HG03039 (cell line): ENCODE measurements at regions not wholly inside any gene's neighbourhood (a gene's known extent, or its start where the extent isn't known, plus 50 kb on each side); places are given as distances from the start of the nearest gene placed in this dataset.
"Not testable (repeated sequence)": the region's sequence is repeated elsewhere in the genome, so short reads cannot be mapped to it uniquely, and the experiment has no call there.

Source experiments
- ATAC-seq: cut with Tn5 transposase; IDR thresholded peaks from one replicate; pipeline ENCODE4 v1.9.1; 2021; ENCODE audit warnings: mild to moderate bottlenecking, moderate library complexity; ENCODE audit not compliant: unreplicated experiment

DNA sequence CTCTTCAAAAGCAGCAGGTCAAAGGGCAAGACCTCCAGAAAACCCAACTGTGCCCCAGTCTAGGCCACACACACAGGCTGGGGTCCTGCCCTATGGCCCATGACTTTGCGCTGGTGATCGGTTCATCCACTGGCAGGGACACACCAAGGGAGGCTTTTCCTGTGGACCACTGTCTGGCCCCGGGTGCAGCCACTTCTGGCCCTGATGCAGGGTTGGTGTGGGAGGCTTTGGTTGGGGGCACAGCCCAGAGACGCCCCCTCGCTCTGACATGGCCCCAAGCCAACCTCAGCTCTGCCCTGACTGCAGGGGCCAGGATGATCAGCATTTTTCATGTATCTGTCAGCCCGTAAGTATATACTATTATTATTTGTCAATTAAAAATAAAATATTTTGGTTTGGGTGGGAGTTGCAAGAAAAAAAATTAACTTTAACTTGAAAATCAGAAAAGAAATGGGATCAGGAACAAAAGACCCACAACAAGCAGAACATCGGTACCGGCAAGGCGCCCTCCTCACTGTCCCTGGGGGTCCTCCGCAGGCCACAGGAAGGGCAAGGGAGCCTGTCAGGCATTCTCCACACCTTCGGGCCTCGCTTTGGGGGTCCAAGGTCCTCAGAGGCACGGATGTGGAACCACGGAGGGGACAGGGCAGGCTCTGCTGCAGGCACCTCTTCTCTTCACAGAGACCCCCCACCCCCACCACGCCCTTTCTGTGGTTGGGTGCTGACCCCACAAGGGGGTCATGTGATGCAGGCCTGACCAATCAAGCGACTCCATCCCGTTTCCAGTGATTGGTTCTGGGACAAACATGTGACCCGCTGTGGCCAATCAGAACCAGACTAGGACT lies 181.5 kb upstream of the SFSWAP start:
- ATAC-seq = no peak

DNA sequence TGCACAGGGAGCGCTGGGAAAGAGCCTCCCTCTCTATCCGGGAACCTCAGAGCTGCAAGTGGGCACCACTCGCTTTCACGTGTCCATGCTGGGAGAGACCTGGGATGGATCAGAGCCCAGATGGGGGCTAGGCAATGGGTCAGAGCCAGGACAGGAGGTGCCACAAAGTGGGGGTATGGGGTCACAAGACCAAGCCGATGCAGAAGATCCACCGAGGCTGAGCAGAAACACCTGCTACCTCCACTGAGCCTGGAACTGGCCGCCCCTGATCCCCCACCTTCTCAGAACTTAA lies 180.9 kb upstream of the SFSWAP start:
- ATAC-seq = no peak

DNA sequence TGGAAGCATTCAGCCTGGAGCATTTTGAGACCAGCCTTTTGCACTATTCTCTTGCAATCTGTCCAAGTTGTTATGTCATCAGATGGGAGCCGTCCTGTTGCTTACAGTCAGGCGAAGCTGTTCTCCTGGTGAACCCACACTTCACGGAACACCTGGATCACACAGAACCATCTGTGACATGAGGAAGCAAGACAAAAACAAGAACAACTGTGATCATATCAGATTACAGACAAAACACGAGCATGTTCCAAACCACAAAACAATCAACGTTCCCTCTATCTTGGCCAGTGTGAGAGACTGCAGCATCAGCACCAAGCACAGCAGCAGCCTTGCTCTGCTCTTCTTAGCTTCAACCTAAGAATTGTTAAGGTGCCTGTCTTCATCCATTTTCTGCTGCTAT lies 180.5 kb upstream of the SFSWAP start:
- no peak for ATAC-seq

DNA sequence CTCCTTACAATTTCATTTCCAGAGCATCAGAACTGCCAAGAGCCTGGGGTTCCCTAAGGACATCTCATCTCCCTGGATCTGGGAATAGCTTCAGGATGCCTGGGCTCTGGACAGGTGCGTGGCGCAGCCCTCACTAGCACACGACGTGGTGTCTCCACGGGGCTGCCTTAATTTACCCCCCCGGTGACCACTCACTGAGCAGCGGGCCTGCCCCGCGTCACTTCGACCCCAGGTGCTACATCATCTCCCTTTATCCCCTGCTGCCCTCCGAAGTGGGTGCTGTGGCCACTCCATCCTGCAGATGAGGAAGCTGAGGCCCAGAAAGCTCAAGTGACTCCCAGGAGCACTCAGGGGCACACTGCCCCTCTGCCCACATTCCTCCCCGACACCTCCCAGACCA lies 177.8 kb upstream of the SFSWAP start:
- no peak for ATAC-seq

DNA sequence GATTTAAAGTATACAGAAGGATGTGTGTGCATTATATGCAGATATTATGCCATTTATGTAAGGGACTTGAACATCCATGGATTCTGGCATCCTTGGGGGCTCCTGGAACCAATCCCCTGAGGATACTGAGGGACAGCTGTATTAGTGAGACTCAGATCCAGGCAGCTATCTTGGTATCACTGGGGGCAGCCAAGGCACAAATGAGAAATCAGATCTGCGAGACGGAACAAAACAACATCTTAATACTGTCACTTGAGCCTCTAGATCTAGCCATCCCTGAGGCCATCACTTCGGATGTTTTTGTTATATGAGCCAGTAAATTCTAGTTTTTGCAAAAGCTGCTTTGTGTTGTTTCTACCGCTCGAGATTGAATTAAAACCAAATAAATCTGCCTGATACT lies 175.1 kb upstream of the SFSWAP start:
- no peak for ATAC-seq

DNA sequence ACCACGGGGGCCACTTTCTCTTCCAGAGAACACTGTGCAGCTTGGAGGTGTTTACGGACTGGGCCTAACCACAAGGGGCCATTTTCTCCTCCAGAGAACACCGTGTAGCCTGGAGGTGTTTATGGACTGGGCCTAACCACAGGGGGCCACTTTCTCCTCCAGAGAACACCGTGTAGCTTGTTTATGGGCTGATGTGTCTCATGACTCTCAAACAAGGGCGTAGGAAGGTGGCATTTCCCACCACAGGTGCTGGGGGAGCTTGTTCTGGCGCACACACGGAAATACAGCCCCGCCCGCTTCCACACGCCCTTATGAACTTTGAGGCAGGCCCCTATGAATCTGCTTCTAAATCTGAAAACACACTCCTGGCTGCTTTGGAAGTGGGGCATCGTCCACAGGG lies 174.6 kb upstream of the SFSWAP start:
- ATAC-seq = no peak

DNA sequence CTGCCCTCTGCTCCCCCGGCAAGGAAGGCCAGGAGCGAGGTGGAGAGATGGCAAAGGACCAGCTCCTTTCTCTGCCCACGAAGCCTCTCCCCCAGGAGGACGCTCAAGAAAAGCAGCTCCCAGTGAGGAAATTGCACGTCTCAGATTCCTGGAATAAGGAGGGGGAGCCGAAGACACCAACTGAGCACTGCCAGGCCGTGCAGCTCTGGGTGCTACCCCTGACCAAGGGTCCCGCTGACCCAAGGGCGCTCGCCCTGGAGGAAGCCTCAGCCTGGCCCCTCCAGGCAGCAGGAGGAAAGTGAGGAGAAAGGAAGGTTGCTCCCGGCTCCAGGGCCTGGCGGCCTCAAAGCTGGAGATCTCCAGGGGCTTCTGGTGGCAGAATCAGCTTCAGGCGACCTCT lies 174.1 kb upstream of the SFSWAP start:
- ATAC-seq = no peak

DNA sequence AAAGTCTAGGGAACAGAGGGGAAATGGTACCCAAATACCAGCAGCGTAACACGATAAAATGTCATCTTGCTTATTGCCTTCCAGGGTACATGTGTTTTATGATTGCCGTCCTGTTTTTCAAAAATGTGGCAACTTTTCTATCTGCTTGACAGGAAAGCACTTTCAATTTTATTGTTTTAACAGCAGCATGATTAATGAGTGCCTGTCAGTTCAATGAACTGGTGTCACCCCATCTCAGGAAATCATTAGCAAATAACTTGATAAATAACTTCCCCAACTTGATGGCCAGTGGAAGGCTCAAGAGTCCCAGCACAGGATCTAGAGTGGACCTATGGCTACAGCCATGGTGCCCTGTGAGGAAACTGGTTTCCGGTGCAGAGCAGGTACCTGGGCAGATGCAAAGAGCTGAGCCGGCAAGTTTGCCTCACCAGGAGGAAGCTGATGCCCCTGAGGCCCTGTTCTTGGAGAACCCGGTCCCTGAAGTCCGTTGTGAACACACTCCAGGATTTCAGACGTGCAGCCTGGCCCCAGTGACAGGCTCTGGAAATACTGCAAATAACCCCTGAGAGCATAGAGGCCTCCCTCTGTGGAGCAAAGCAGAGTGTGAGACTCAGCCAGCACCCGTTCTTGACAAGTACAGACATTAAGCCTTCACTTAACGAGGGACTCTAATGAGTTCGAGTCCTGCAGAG lies 173.5 kb upstream of the SFSWAP start:
- no peak for ATAC-seq

DNA sequence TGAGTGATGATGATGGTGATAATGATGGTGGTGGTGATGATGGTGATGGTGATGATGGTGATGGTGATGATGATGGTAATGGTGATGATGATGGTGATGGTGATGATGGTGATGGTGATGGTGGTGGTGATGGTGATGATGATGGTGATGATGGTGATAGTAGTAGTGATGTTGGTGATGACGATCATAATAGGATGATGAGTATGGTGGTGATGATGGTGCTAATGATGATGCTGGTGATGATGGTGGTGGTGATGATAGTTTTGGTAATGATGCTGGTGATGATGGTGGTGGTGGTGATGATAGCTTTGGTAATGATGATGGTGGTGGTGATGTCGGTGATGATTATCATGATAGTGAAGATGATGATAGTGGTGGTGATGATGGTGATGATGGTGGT lies 171.5 kb upstream of the SFSWAP start:
- no peak for ATAC-seq

DNA sequence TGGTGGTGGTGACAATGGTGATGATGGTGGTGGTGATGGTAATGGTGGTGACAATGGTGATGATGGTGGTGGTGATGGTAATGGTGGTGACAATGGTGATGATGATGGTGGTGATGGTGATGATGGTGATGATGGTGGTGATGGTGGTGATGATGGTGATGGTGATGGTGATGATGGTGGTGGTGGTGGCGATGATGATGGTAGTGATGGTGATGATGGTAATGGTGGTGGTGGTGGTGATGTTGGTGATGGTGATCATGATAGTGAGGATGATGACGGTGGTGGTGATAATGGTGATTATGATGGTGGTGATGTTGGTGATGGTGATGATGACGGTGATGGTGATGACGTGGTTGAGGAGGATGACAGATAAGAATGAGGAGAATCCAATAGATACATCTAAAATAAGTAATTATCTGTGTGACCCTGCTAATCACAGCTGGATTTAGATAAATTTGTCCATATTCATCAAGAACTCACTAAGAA lies 170.7 kb upstream of the SFSWAP start:
- ATAC-seq = no peak

DNA sequence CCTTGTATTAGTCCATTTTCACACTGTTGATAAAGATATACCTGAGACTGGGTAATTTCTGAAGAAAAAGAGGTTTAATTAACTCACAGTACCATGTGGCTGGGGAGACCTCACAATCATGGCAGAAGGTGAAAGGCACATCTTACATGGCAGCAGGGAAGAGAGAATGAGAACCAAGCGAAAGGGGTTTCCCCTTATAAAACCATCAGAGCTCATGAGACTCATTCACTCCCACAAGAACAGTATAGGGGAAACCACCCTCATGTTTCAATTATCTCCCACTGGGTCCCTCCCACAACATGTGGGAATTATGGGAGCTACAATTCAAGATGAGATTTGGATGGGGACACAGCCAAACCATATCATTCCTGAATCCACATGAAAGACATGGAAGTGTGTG lies 169.4 kb upstream of the SFSWAP start:
- ATAC-seq = not testable (repeated sequence)

DNA sequence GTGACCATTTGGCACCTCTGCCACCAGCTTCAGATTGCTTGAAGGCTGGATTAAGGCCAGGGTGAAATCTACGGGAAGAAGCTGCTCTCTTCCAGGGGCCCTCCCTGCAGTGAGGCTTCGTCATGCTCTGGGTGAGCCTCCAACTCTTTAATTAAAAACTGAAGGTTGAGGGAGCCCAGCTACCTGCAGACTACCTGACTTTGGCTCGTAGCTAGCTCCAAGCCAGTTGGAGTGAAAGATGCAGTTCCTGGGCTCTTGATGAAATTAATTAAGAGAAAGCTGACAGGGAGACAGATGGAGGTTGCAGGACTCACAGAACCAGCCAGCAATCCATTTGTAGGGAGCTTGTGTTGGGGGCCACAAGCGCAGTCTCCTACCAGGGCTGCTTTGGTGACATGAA lies 168.5 kb upstream of the SFSWAP start:
- ATAC-seq = no peak

DNA sequence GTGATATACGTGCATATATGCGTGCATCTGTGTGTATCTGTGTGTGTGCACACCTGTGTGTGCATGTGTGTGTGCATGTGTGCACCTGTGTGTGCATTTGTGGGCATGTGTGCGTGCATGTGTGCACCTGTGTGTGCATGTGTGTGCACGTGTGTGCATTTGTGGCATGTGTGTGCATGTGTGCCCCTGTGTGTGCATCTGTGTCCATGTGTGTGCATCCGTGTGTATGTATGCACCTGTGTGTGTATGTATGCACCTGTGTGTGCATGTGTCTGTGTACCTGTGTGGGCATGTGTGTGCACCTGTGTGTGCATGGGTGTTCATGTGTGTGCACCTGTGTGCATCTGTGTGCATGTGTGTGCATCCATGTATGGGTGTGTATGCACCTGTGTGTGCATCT lies 167.8 kb upstream of the SFSWAP start:
- ATAC-seq = no peak

DNA sequence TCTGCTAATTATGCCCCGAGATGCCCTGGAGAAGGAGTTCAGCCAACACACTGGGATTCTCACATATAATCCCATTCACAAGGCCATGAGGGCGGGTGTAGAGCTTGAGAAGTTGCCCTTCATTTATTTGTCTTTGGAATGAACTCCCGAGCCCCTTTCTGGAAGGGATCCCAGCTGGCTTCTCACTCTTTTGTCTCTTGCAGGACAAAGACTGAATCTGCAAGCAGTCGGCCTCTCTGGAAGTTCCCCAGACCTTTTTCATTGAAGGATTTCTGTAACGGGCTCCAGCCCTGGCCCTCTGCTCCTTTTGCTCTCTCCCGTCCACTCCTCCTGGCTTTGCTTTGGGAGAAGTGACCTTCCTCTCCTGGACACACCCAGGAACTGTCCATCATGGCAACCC lies 163.3 kb upstream of the SFSWAP start:
- ATAC-seq = no peak

DNA sequence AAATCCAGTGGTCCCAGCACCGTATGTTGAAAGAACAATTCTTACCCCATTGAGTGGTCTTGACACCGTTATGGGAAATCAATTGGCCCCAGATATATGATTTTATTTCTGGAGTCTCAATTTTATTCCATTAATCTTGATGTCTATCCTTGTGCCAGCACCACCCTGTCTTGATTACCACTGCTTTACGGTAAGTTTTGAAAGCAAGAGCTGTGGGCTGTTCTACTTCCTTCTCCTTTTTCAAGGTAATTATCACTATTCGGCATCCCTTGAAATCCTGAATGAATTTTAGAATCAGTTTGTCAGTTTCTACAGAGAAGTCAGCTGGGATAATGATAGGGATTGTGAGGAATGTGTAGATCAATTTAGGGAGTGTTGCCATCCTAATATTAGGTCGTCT lies 160.8 kb upstream of the SFSWAP start:
- no peak for ATAC-seq

DNA sequence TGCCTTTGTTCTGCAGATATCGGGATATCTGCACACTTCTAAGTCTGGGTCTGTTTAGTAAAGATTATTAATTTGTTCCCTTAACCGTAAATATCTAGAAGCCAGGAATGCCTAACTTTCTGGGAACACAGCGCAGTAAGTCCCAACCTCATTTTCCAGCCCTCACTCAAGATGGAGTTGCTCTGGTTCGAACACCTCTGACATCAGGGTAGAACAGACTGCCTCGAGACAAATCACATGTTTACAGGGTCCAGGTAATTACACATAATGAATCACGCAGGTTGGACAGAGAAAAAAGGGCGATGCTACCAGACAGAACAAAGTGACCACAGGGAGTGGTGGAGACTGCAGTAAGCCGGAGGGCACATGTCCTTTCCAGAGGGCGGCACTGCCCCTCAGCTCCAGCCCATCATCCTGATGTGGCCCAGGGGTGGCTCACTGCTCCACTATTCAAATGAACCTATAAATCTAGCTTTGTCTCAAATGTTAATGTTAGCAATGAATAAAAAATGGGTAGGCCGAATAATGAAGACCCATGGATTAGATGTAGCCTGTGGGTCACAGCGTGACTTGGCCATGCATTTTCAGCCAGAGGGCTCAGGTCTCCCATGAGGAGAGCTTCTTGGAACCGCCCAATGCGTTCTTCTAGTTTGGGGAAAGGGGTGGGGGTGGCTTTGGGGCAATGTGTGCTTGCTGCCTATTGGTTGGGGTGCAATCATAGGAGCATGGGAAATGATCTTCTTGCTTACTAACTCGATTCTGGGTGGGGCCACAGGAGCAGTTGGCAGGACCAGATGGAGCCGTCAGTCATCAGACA lies 159.0 kb upstream of the SFSWAP start:
- ATAC-seq = no peak

DNA sequence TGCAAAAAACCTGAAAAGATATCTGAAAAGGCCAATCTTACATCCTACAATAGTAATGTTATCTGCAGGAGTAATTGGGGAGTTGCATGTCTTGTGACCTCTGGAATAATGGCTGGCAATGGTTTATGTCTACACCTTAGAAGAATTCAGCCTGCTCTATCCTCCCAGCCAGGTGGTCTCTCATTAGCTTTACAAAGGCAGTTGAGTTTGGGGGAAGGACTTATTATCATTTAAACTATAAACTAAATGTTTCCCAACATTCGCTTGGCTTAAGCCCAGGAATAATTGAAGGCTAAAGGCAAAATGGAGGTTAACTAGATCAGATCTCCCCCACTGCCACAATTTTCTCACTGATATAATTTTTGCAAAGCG lies 158.4 kb upstream of the SFSWAP start:
- ATAC-seq = no peak

DNA sequence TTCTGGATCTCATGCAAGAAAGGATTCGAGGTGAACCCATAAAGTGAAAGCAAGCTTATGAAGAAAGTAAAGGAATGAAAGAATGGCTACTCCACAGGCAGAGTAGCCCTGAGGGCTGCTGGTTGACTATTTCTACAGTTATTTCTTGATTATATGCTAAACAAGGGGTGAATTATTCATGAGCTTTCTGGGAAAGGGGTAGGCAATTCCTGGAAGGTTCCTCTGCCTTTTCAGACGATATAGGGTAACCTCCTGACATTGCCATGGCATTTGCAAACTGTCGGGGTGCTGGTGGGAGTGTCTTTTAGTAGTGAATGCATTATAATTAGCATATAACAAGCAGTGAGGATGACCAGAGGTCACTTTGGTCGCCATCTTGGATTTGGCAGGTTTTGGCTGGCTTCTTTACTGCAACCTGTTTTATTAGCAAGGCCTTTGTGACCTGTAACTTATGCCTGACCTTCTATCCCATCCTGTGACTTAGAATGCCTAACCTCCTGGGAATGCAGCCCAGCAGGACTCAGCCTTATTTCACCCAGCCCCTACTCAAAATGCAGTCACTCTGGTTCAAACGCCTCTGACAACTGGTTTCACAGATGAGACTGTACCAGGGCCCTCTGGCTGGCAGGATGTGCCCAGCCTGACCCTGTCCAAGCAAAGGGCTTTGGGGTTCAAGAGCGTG lies 157.7 kb upstream of the SFSWAP start:
- no peak for ATAC-seq

DNA sequence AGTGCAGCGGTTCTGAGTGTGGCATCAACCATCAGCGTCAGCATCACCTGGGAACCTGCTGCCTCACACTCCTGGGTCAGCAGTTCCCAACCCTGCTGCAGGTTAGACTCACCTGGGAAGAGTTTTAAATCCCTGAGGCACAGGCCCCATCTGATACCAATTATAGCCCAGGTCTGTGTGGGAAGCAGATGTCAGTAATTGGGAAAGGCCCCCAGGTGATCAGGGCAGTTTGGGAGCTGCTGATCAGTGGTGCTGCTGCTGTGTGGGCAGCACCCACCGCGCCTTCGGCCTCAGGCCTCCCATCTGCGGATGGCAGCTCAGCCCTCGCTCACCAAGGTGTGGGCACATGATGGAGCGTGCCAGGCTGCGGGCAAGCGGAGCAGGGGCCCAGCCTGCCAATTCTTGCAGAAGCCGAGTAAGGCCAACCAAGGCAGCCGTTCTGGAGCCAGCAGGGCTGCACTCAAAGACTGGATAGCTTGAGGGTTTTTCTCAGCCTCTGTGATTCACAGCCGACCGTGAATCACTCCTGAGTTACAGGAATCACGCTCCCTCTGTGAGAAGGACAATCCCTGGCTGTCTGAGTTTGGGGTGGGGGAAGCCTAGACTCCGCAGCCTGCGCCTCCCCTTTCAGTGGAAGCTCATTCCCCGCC lies 155.6 kb upstream of the SFSWAP start:
- ATAC-seq = no peak

DNA sequence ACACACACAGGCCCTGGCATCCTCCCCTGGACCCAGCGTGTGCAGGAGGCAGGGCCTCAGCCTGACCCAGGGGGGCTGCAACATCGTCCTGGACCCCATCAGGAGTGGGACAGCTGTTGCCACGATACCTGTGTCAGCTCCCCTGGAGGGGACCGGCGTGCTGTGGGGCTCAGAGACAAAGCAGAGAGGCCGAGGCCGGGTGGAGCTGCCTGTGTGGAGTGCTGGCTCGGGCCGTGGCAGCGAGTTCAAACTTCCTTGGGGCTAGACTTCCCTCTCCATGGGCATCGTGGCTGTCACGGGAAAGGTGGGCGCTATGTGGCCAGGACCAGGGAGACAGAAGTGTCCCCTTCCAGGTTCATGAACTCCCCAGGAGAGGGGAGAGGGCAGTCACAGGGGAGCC lies 155.0 kb upstream of the SFSWAP start:
- no peak for ATAC-seq
